HEK293 (cell line): ENCODE measurements at regions not wholly inside any gene's neighbourhood (a gene's known extent, or its start where the extent isn't known, plus 50 kb on each side); places are given as distances from the start of the nearest gene placed in this dataset.

Experiments
- CTCF ChIP-seq: fragments of 450-650 bp; formaldehyde crosslinking; IDR thresholded peaks from 2 replicates; pipeline ENCODE4 v1.5.1; 2016; ENCODE audit warnings: missing biosample characterization, missing genetic modification characterization
- KLF7 ChIP-seq: fragments of 450-650 bp; formaldehyde crosslinking; IDR thresholded peaks from 2 replicates; pipeline ENCODE4 v1.5.1; 2016; ENCODE audit warnings: missing biosample characterization, missing genetic modification characterization, borderline replicate concordance
- TCF7L2 ChIP-seq: IDR thresholded peaks from 2 replicates; pipeline ENCODE4 v1.6.1; 2011; ENCODE audit warnings: low read depth, mild to moderate bottlenecking, inconsistent platforms, low read length, moderate library complexity, borderline replicate concordance
- TSHZ1 ChIP-seq: fragments of 450-650 bp; formaldehyde crosslinking; IDR thresholded peaks from 2 replicates; pipeline ENCODE4 v1.5.1; 2016; ENCODE audit warnings: missing biosample characterization, missing genetic modification characterization, borderline replicate concordance
- ZNF175 ChIP-seq: fragments of 450-650 bp; formaldehyde crosslinking; IDR thresholded peaks from 2 replicates; pipeline ENCODE4 v1.5.1; 2016; ENCODE audit warnings: missing biosample characterization, missing genetic modification characterization
- ZNF596 ChIP-seq: fragments of 450-650 bp; IDR thresholded peaks from 2 replicates; pipeline ENCODE4 v1.5.0; 2018; ENCODE audit warnings: missing biosample characterization, mild to moderate bottlenecking, missing genetic modification characterization, moderate library complexity
- ZNF704 ChIP-seq: fragments of 450-650 bp; formaldehyde crosslinking; IDR thresholded peaks from 2 replicates; pipeline ENCODE4 v1.5.1; 2016; ENCODE audit warnings: missing biosample characterization, missing genetic modification characterization
- ZNF747 ChIP-seq: fragments of 450-650 bp; formaldehyde crosslinking; IDR thresholded peaks from 2 replicates; pipeline ENCODE4 v1.5.1; 2016; ENCODE audit warnings: missing biosample characterization, missing genetic modification characterization

- TF ChIP-seq CTCF (tag by site-specific recombination) (no peak), ZNF175 (tag by site-specific recombination) (no peak), ZNF596 (no peak), ZNF704 (tag by site-specific recombination) (no peak), TSHZ1 (no peak), ZNF747 (tag by site-specific recombination) (no peak), TCF7L2 (no peak), KLF7 (tag by site-specific recombination) (no peak)
Observed at GRCh38 chr2:41242001-41242331, 790.1 kb upstream of the SLC8A1 start.
